GM13977 (cell line): ENCODE measurements at regions not wholly inside any gene's neighbourhood (a gene's known extent, or its start where the extent isn't known, plus 50 kb on each side); places are given as distances from the start of the nearest gene placed in this dataset.
"Not testable (repeated sequence)": the region's sequence is repeated elsewhere in the genome, so short reads cannot be mapped to it uniquely, and the experiment has no call there.

Experiments
- DNase-seq: peaks from one replicate; pipeline ENCODE4 v3.0.0; 2012; ENCODE audit warnings: low spot score
- CTCF ChIP-seq: IDR thresholded peaks from 2 replicates; pipeline ENCODE4 v1.5.1; 2012; ENCODE audit warnings: mild to moderate bottlenecking, control low read depth; ENCODE audit not compliant: insufficient read depth; ENCODE audit errors: extremely low read depth, missing control alignments
- in situ Hi-C: fragments of 300-500 bp; cut with MboI; formaldehyde crosslinking; loops from one replicate; pipeline ENCODE4 v1.12.0; 2022; ENCODE audit warnings: low sequenced_read_pairs, low pct_unique_long_range_greater_than_20kb, mixed read lengths, inconsistent platforms; ENCODE audit not compliant: unreplicated experiment

GRCh38 chr5:67900514-67900913 is 315.0 kb upstream of the PIK3R1 start:
- no peak for TF ChIP-seq CTCF
- in situ Hi-C loops: no loop called here

GRCh38 chr5:67897980-67898379 is 317.6 kb upstream of the PIK3R1 start:
- no peak for DNase-seq
- in situ Hi-C loops: no loop called here

More at GRCh38 chr5:67900514-67900913, 315.0 kb upstream of the PIK3R1 start:
- no peak for DNase-seq

DNA sequence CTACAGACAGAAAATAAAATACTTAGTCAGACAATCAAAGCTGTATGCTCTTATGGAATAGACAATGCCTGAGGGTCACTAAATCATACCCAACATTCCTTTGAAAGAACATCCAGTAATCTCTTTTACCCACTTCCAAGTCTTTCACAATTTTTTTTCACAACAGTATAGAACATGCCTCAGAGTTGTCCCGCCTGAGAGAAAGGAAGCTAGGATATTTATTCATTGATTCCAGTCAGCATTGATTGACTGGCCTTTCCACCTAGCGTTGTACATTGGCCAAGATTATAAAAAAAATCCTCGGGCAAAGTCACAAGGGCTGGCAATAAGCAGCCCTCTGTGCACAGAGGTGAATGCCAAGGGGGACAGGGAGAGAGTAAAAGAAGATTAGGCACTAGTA is 318.1 kb upstream of the PIK3R1 start:
- no peak for DNase-seq
- in situ Hi-C loops: no loop called here
- no peak for TF ChIP-seq CTCF

More at GRCh38 chr5:67897980-67898379, 317.6 kb upstream of the PIK3R1 start:
- TF ChIP-seq CTCF: no peak

DNA sequence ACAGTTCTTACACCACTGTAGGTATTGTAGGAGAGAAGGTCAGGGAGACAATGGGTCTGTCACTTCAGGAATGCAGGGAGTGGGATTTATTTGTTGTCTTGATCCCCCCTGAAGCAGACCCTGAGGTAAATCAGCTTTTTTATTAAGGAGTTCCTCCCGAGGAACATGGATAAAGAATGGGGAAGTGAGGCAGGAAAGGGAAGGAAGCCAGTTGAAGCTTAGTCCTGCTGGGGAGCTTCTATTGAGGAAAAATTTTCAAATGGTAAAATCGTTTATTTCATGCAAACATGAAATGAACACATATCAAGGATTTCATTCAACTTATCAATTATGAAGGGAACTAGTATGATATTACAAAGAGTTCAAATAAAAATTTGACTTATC is 318.6 kb upstream of the PIK3R1 start:
- DNase-seq: no peak
- no peak for TF ChIP-seq CTCF
- in situ Hi-C loops: no loop called here

- in situ Hi-C loops: no loop called here
- DNase-seq: no peak
- no peak for TF ChIP-seq CTCF
Observed at GRCh38 chr5:67896311-67896929, 319.1 kb upstream of the PIK3R1 start.

GRCh38 chr5:67889870-67890269 is 325.7 kb upstream of the PIK3R1 start:
- not testable (repeated sequence) for DNase-seq

DNA sequence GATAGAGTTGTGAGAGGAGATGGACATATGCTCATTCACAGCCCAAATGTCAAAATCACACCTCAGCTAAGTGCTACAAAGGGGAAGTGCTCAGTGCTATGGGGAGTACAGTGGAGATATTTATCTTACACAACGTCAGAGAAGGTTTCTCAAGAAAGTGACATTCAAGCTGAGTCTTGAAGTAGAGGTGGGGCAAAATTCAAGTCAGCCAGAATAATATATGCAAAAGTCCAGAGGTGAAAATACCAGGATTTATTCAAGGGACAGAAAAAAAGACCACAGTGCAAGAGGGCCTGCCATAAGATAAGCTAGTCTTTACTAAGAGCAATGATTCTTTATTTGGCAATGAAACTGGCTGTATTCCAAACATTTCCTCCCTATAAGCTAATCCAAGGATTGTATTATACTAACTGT is 327.8 kb upstream of the PIK3R1 start:
- in situ Hi-C loops: no loop called here
- DNase-seq: no peak
- TF ChIP-seq CTCF: no peak

More at GRCh38 chr5:67889870-67890269, 325.7 kb upstream of the PIK3R1 start:
- in situ Hi-C loops: not testable (repeated sequence)
